DMS 273 (cell line): ENCODE measurements at regions not wholly inside any gene's neighbourhood (a gene's known extent, or its start where the extent isn't known, plus 50 kb on each side); places are given as distances from the start of the nearest gene placed in this dataset.

Experiments used
- DNase-seq: peaks from one replicate; lab custom pipeline; 2025; ENCODE audit not compliant: unreplicated experiment; lab: John Stamatoyannopoulos, UW

GRCh38 chr3:187618722-187619121, 51.5 kb downstream of the SST start:
- DNase-seq, result no peak

DNA sequence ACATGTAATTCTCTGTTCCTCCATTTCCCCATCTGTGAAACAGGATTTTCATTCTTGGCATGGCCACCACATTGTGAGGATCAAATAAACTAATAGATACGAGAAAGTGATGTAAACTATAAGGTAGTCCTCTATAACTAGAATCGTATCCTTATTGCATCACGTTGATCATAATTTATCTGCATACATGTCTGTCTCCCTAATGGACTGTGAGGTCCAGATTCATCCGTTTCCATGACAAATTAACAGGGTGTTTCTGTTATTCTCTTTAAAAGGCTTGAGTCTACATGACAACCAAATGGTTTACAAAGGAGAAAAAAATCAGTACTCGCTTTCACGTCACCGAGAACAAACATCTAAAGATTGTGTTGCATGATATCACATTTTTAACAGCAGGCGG, 53.0 kb downstream of the SST start:
- no peak for DNase-seq

DNA sequence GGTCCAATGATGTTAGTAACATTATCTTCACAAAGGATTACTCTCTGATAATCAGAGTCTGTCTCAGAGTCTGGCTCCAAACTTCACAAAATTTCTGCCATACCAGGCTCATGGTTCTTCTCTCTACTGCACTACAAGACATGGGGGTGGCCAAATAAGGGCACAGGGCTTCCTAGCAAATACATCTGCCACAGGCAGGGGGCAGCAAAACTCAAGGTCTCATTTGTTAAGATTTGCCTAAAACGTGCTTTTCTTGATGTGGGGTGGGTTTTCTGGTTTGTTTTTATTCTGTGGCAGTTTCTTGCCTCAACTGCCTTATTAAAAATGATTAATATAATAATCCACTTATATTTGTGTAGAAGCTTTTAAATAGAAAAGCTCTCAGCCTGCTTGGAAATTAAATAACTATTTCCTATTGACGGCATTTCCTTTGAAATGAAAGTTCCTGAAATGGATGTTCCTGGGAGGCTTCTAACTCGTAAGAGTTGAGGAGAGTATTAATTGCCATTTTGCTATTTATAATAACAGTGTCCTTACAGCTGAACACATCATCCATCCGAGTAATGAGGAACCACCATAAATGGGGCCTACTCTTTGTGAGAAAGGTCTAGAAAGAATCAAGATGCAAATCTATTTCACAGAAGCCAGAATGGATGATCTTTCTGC, 53.8 kb downstream of the SST start:
- DNase-seq, result peak; percentile 74

DNA sequence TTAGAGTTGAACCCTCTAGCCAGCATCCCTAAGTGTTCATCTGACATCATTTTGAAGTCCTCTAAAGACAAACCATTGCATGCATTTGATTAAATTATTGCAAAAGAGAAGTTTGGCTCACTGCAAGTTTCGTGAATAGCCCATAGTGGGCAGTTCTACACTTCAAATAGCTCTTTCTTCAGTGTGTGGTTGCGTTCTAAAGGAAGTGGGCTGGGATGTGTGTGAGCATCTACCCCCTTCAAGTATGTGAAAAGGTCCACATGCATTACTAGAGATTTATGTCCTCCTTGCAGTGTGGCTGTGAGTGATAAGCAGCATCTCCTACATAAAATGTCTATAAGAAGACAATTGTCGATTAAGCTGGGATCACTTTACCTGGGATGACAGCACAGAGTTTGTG, 54.6 kb downstream of the SST start:
- DNase-seq, result no peak

DNA sequence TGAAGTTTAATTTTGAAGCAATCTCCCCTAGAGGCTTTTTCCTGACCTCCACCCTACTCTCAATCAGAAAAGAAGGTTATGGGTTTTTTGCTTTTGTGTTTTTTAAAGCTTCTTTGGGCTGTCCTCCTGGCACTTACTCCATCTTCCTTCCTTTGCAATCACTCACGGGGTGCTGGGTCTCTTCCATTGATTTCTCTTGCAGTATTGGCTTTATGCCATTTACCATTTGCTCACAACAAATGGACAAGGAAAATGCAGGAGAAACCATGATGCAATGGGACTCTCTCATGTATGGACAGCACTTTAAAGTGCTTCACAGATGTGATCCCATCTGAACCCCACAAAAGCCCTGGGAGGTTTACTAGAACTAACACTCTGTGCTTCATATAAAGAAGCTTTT, 57.5 kb downstream of the SST start:
- DNase-seq, result no peak

GRCh38 chr3:187610981-187611511, 59.1 kb downstream of the SST start:
- no peak for DNase-seq

DNA sequence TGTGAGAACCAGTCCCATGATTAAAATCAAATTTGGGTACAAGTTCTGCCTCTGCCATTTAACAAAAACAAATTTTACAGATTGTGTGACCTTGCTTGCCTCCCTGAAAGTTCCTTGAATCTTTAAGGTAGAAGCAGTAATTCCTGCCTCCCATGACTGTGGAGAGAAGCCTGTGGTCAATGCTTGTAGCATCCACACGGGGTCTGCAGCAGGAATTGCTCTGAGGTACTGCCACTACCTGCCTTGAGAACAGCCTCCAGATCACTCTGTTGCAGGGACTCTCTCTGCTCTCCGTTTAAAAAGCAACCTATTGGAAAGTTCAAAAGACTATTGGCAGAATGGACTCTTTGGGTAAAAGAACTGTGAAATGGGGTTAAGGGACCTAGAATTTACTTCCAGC, 75.9 kb downstream of the SST start:
- DNase-seq, result no peak

DNA sequence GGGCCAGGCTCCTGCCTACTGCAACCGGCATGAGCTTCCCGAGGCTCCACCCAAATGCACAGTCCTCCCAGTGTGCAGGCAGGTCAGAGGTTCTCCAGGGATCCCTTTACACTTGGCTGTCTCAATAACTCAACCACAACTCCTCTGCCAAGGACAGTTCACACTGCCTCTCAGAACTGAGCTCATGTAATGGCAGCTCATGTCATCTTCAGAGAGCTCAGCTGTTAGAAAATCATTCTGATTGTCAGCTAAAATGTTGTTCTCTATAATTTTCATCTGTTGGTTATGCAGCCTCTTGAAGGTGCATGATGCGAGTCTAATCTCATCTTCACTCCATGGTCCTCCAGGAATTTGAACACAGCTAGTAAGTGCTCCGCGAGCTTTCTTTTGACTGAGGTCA, 76.7 kb downstream of the SST start:
- DNase-seq, result no peak

- DNase-seq, result no peak
Observed at GRCh38 chr3:187590861-187591576, 79.2 kb downstream of the SST start.

DNA sequence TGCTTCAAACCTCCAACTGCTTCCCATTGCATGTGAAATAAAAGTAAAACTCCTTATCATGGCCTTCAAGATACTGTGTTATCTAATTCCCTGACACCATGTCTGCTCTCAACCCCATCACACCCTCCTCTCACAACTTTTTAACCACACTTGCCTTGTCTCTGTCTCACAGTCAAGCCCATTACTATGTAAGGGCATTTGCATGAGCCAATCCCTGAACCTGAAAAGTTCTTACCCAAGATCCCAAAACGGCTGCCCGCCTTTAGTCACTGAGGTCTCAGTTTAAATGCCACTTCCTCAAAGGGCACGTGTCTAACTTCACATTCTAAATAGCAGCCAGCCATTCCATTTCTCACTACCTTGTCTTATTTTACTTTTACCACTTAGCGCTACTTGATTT, 83.1 kb downstream of the SST start:
- DNase-seq, result no peak

GRCh38 chr3:187586226-187586625, 84.0 kb downstream of the SST start:
- DNase-seq, result no peak

GRCh38 chr3:187572441-187572840, 97.8 kb downstream of the SST start:
- DNase-seq, result no peak

DNA sequence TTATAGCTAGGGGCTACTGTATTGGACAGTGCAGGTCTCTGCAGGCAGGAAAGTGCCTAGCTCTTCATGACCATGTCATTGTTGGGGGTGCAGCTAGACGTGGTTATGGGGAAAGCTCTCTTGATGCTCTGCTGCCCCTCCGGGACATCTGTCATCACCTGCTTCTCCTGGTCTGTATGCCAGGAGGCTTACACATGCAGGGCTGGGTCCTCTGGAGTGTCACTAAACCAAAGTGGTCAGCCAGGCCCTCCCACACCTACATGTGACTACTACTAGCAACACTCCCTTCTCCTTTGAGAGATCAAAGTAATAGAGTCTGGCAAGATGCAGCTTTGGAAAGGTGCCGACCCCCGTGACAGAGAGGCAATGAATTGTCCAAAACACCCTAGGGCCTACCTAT, 98.5 kb downstream of the SST start:
- DNase-seq, result no peak

DNA sequence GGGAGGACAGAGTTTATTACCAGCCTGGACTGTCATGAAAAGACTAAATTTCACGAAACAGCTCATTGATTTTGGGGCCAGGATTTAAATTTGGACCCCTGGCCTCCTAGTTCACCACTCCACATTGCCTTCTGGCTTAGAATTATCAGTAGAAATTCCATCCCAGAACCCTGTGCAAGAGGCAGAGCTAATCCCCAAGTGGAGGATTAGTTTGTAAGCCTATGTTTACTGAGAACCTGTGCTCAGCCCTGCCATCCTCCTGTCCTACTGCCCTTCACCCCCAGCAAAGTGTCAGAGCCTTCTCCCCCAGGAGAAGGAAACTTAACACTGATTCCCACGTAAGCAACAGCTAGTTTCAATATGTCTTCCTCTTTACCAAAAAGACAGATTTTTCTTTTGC, 99.4 kb downstream of the SST start:
- DNase-seq, result no peak

DNA sequence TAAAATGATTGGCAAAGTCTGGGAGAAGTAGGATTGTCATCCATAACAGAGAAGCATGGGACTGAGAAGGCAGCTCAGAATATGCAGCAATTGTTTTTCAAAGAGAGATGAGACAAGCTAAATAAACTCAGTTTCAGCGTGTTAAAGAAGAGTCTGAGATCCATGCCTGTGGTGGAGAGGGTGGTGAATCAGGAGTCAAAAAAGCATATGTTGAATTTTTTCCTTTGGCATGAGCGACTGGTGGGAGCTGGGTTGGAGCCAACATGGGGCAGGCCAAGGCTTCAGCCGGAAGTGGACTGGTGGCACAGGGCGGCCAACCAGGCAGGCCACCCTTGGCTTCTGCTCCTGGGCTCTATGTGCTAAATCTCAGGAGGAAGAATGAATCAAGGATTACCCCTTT, 102.0 kb downstream of the SST start:
- DNase-seq, result no peak

GRCh38 chr3:187567661-187568121, 102.5 kb downstream of the SST start:
- DNase-seq, result no peak

DNA sequence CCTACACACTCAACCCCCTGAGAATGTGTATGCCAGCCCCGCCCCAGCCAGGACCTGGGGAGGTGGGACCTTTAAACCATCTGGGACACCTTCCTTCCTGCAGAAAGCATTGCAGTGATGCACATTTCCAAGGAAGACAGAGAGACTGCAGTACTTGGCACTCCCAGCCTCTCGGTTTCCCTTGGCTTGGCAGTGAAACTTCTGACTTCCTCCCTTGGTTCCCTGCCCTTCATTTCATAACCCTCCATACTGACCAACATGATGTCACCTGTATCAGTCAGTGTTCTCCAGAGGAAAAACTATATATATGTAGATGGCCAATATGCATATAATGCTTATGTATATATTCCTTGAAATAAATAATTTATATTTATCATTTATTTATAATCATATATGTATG, 103.2 kb downstream of the SST start:
- DNase-seq, result no peak

DNA sequence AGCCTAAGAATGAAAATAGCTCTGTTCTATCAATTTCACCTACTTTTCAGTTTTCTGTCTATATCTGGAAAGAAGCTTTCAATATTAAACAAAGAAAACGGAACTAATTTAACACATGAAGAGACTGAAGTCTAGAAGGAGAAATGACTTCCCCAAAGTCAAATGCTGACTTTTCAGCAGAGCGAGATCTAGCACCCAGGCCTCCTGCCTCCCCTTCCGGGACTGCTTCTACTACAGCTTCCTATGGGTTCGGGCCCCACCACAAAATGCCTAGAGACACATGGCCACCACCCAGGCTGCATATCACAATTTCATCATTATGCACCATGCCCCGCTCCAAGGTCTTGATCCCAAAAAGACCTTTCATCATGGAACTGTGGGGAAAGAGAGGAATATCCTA, 104.5 kb downstream of the SST start:
- no peak for DNase-seq

DNA sequence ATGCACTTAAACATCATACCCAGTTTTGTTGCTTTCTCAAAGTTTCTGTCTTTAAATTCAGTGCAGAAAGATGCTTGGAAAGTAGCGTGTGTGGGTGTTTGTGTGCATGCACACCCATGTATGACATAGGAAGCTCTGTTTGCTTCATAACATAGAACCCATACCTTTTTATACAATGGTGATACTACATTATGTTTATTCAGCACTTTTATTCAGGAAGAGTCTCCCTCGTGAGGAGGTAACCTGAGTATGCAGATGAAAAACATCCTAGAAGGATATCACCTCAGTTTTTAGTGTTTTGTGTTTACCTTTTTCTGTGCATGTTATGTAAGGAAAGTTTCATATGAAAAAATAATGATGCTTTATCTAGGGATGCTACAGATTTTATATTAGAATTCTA, 111.2 kb downstream of the SST start:
- no peak for DNase-seq

DNA sequence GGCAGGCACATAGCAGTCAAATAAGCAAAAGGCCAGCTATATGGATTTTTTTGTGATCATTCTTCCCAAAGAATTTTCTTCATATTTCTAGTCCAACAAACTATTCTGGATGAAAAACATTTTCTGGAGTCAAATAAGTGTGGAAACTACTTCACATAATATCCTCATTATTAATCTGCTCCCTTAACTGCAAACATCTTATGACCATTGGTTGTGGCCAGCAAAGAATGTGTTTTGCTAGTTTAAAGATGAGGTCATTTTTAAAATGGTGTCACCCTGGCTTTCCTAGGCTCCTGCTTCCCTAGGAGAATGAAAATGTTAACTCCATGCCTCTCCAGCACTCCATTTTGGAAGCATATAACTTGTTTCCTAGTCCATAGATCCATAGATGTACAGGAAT, 118.8 kb downstream of the SST start:
- DNase-seq, result no peak

GRCh38 chr3:187550446-187550845, 119.7 kb downstream of the SST start:
- no peak for DNase-seq

DNA sequence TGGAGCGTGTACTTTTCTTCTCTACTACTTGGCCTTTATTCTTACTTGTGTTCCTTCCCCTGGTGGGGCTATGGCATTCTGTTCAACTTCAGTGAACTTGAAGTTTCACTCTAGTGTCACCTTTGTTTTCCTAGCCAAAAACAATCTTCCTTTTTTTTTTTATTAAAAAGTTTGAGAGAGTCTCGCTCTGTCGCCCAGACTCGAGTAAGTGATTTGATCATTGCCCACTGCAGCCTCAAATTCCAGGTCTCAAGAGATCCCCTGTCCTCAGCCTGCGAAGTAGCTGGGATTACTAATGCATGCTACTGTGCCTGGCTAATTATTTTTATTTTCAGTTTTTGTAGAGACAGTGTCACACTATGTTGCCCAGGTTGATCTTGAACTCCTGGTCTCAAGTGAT, 124.8 kb downstream of the SST start:
- DNase-seq, result no peak

- no peak for DNase-seq
Observed at GRCh38 chr3:187544326-187544725, 125.9 kb downstream of the SST start.
